Astrocyte (in vitro differentiated cells and primary cell): ENCODE measurements at regions not wholly inside any gene's neighbourhood (a gene's known extent, or its start where the extent isn't known, plus 50 kb on each side); places are given as distances from the start of the nearest gene placed in this dataset.

ENCODE experiments used
- DNase-seq: peaks from one replicate; pipeline ENCODE4 v3.0.0-alpha.2; 2010; ENCODE audit warnings: low read depth
- FAIRE-seq: peaks from 2 replicates; lab custom pipeline; 2011; peaks lifted over from hg19 to GRCh38; lab: Jason Lieb, UNC
- H2AFZ ChIP-seq: 2 replicates; pipeline ENCODE4 v1.6.0; 2012; ENCODE audit warnings: low read depth, low read length, inconsistent platforms
- H3K27ac ChIP-seq: 2 replicates; pipeline ENCODE4 v1.5.1; 2011; ENCODE audit warnings: low read depth, low read length, inconsistent platforms
- H3K27me3 ChIP-seq: 2 replicates; pipeline ENCODE4 v1.6.0; 2011; ENCODE audit warnings: low read length, inconsistent platforms; ENCODE audit not compliant: insufficient read depth
- H3K36me3 ChIP-seq: 2 replicates; pipeline ENCODE4 v1.5.1; 2011; ENCODE audit warnings: low read length, inconsistent platforms; ENCODE audit not compliant: insufficient read depth
- H3K4me1 ChIP-seq: 2 replicates; pipeline ENCODE4 v1.5.1; 2011; ENCODE audit warnings: low read length, inconsistent platforms; ENCODE audit not compliant: insufficient read depth
- H3K4me2 ChIP-seq: 2 replicates; pipeline ENCODE4 v1.6.0; 2012; ENCODE audit warnings: low read length, inconsistent platforms
- H3K4me3 ChIP-seq: 2 replicates; pipeline ENCODE4 v1.5.1; 2011; ENCODE audit warnings: low read depth, mild to moderate bottlenecking, low read length, inconsistent platforms; ENCODE audit not compliant: insufficient read depth
- H3K79me2 ChIP-seq: 2 replicates; pipeline ENCODE4 v1.6.0; 2012; ENCODE audit warnings: mild to moderate bottlenecking, low read length, inconsistent platforms; ENCODE audit not compliant: insufficient read depth
- H3K9ac ChIP-seq: 2 replicates; pipeline ENCODE4 v1.6.0; 2012; ENCODE audit warnings: mild to moderate bottlenecking, low read length, inconsistent platforms
- H3K9me3 ChIP-seq: 2 replicates; pipeline ENCODE4 v1.5.1; 2012; ENCODE audit warnings: low read depth, mild to moderate bottlenecking, low read length, inconsistent platforms; ENCODE audit not compliant: insufficient read depth
- H4K20me1 ChIP-seq: 2 replicates; pipeline ENCODE4 v1.6.0; 2012; ENCODE audit warnings: low read length, inconsistent platforms; ENCODE audit not compliant: insufficient read depth
- H3K27ac Mint-ChIP-seq: one replicate; pipeline ENCODE4 v1.8.0; 2021; ENCODE audit warnings: mild to moderate bottlenecking, mixed read lengths; ENCODE audit not compliant: unreplicated experiment
- H3K27me3 Mint-ChIP-seq: one replicate; pipeline ENCODE4 v1.8.0; 2021; ENCODE audit warnings: low read depth, mixed read lengths; ENCODE audit not compliant: unreplicated experiment
- H3K36me3 Mint-ChIP-seq: one replicate; pipeline ENCODE4 v1.8.0; 2021; ENCODE audit warnings: low read depth, mixed read lengths; ENCODE audit not compliant: unreplicated experiment
- H3K4me1 Mint-ChIP-seq: one replicate; pipeline ENCODE4 v1.8.0; 2021; ENCODE audit warnings: low read depth, mixed read lengths; ENCODE audit not compliant: unreplicated experiment
- H3K4me3 Mint-ChIP-seq: one replicate; pipeline ENCODE4 v1.8.0; 2021; ENCODE audit warnings: mild to moderate bottlenecking, moderate library complexity, mixed read lengths; ENCODE audit not compliant: unreplicated experiment
- H3K9me3 Mint-ChIP-seq: one replicate; pipeline ENCODE4 v1.8.0; 2021; ENCODE audit warnings: mild to moderate bottlenecking, mixed read lengths; ENCODE audit not compliant: unreplicated experiment
- CTCF ChIP-seq: IDR thresholded peaks from 2 replicates; pipeline ENCODE4 v1.5.1; 2011; ENCODE audit warnings: low read depth, mild to moderate bottlenecking, inconsistent platforms, low read length, moderate library complexity; ENCODE audit not compliant: insufficient read depth
- EZH2 ChIP-seq: IDR thresholded peaks from 2 replicates; pipeline ENCODE4 v1.6.1; 2012; ENCODE audit warnings: mild to moderate bottlenecking, low read length, inconsistent platforms; ENCODE audit not compliant: insufficient read depth

- Histone ChIP-seq H3K4me2 (no peak overlapping the region), H3K9ac (no peak overlapping the region), H3K36me3 (no peaks in the 10 kb centered on the region), H3K4me1 (no peaks in the 10 kb centered on the region), H3K4me3 (no peak overlapping the region), H3K9me3 (no peaks in the 10 kb centered on the region), H3K79me2 (no peaks in the 10 kb centered on the region), H3K27me3 (no peaks in the 10 kb centered on the region), H4K20me1 (no peaks in the 10 kb centered on the region), H3K27ac (no peak overlapping the region), H2AFZ (no peak overlapping the region)
- Mint-ChIP-seq H3K27ac (no peak overlapping the region), H3K4me1 (peaks cover 20% of the 10 kb centered on the region), H3K4me3 (no peak overlapping the region), H3K9me3 (peaks cover 2% of the 10 kb centered on the region), H3K27me3 (no peaks in the 10 kb centered on the region), H3K36me3 (no peaks in the 10 kb centered on the region)
- DNase-seq, result no peak
- FAIRE-seq, result no peak
- no peak for TF ChIP-seq EZH2
- no peak for TF ChIP-seq CTCF
Measured at GRCh38 chr7:41624818-41625217, 78.1 kb downstream of the INHBA start.

- DNase-seq, result no peak
- Histone ChIP-seq H2AFZ (no peak overlapping the region), H3K4me3 (no peak overlapping the region), H3K4me2 (no peak overlapping the region), H3K27me3 (no peaks in the 10 kb centered on the region), H3K79me2 (no peaks in the 10 kb centered on the region), H3K9me3 (no peaks in the 10 kb centered on the region), H3K27ac (no peak overlapping the region), H3K9ac (no peak overlapping the region), H3K4me1 (no peaks in the 10 kb centered on the region), H4K20me1 (no peaks in the 10 kb centered on the region), H3K36me3 (no peaks in the 10 kb centered on the region)
- Mint-ChIP-seq H3K9me3 (peaks cover 2% of the 10 kb centered on the region), H3K27ac (no peak overlapping the region), H3K36me3 (no peaks in the 10 kb centered on the region), H3K27me3 (no peaks in the 10 kb centered on the region), H3K4me3 (peak overlapping the region; percentile 3), H3K4me1 (peaks cover 2% of the 10 kb centered on the region)
- no peak for TF ChIP-seq CTCF
- no peak for TF ChIP-seq EZH2
- FAIRE-seq, result no peak
Measured at GRCh38 chr7:41621953-41622831, 80.7 kb downstream of the INHBA start.

GRCh38 chr7:41617987-41618386 lies 84.9 kb downstream of the INHBA start:
- no peak overlapping the region for H3K4me3 Mint-ChIP-seq
- Histone ChIP-seq H3K27ac (no peak overlapping the region), H3K79me2 (no peaks in the 10 kb centered on the region), H3K4me2 (no peak overlapping the region), H3K27me3 (no peaks in the 10 kb centered on the region), H3K4me1 (no peaks in the 10 kb centered on the region), H3K9ac (no peak overlapping the region), H3K4me3 (no peak overlapping the region), H2AFZ (no peak overlapping the region), H3K36me3 (no peaks in the 10 kb centered on the region), H3K9me3 (no peaks in the 10 kb centered on the region), H4K20me1 (no peaks in the 10 kb centered on the region)
- FAIRE-seq, result no peak
- no peaks in the 10 kb centered on the region for H3K4me1 Mint-ChIP-seq
- H3K27ac Mint-ChIP-seq, result no peak overlapping the region
- H3K9me3 Mint-ChIP-seq, result peaks cover 2% of the 10 kb centered on the region
- no peak for DNase-seq
- TF ChIP-seq CTCF (no peak), EZH2 (no peak)
- no peaks in the 10 kb centered on the region for H3K27me3 Mint-ChIP-seq
- H3K36me3 Mint-ChIP-seq, result no peaks in the 10 kb centered on the region
